CD14-positive monocyte (primary cell): ENCODE measurements at regions not wholly inside any gene's neighbourhood (a gene's known extent, or its start where the extent isn't known, plus 50 kb on each side); places are given as distances from the start of the nearest gene placed in this dataset.

Source experiments
- DNase-seq, 3 donors: peaks; one replicate each; pipeline ENCODE4 v3.0.0-alpha.2; 2011 to 2022
- H2AFZ ChIP-seq: 2 replicates; pipeline ENCODE4 v1.6.0; 2012; ENCODE audit warnings: mild to moderate bottlenecking, low read depth, low read length, inconsistent platforms; ENCODE audit not compliant: insufficient read depth, poor library complexity, severe bottlenecking
- H3K27ac ChIP-seq, 2 donors: 1 replicate in 1 of 2; 2 replicates in 1 of 2; pipeline ENCODE4 v1.5.1; 2012 to 2013; ENCODE audit warnings: low read length in 2 of 2, control low read depth in 1 of 2, inconsistent platforms in 1 of 2, low read depth in 1 of 2, mild to moderate bottlenecking in 1 of 2
- H3K27me3 ChIP-seq, 2 donors: one replicate each; pipeline versions ENCODE4 v1.6.0 to v1.6.1; 2011 to 2013; ENCODE audit warnings: low read length in 2 of 2; ENCODE audit not compliant: control insufficient read depth in 2 of 2, insufficient read depth in 2 of 2
- H3K36me3 ChIP-seq, 2 donors: replicated peaks in 1 of 2; 1 replicate in 1 of 2; 2 replicates in 1 of 2; pipeline versions ENCODE4 v1.5.1 to v1.6.1; 2012 to 2013; ENCODE audit warnings: low read length in 2 of 2, control low read depth in 1 of 2, inconsistent platforms in 1 of 2, mild to moderate bottlenecking in 1 of 2; ENCODE audit not compliant: insufficient read depth in 2 of 2, control insufficient read depth in 1 of 2
- H3K4me1 ChIP-seq, 2 donors: 1 replicate in 1 of 2; 2 replicates in 1 of 2; pipeline versions ENCODE4 v1.5.1 to v1.6.1; 2012 to 2013; ENCODE audit warnings: low read length in 2 of 2, control low read depth in 1 of 2, inconsistent platforms in 1 of 2, mild to moderate bottlenecking in 1 of 2, moderate library complexity in 1 of 2; ENCODE audit not compliant: insufficient read depth in 2 of 2, control insufficient read depth in 1 of 2
- H3K4me2 ChIP-seq: replicated peaks from 2 replicates; pipeline ENCODE3; 2012; ENCODE audit warnings: low read length, moderate library complexity, mild to moderate bottlenecking; ENCODE audit not compliant: poor library complexity, severe bottlenecking; ENCODE audit errors: extremely low read depth
- H3K4me3 ChIP-seq, 3 experiments: fragments of 200-600 bp in 1 of 3; sonication (generic) in 1 of 3; replicated peaks in 1 of 3; 1 replicate in 2 of 3; 2 replicates in 1 of 3; pipeline ENCODE4 v1.5.1; 2011 to 2013; ENCODE audit warnings: low read length in 3 of 3, mild to moderate bottlenecking in 3 of 3, control low read depth in 2 of 3, low read depth in 2 of 3, inconsistent platforms in 1 of 3, moderate library complexity in 1 of 3
- H3K79me2 ChIP-seq: 2 replicates; pipeline ENCODE4 v1.6.0; 2012; ENCODE audit warnings: mild to moderate bottlenecking, control low read depth, inconsistent platforms, low read length, moderate library complexity; ENCODE audit not compliant: insufficient read depth
- H3K9ac ChIP-seq: 2 replicates; pipeline ENCODE4 v1.6.0; 2017; ENCODE audit warnings: low read length, mild to moderate bottlenecking; ENCODE audit not compliant: insufficient read depth, poor library complexity, severe bottlenecking
- H3K9me3 ChIP-seq, 2 donors: replicated peaks in 1 of 2; 1 replicate in 1 of 2; 2 replicates in 1 of 2; pipeline versions ENCODE4 v1.5.1 to v1.6.1; 2012 to 2013; ENCODE audit warnings: low read length in 2 of 2, control low read depth in 1 of 2; ENCODE audit not compliant: control insufficient read depth in 1 of 2, insufficient read depth in 1 of 2
- H4K20me1 ChIP-seq: 2 replicates; pipeline ENCODE4 v1.6.0; 2012; ENCODE audit warnings: mild to moderate bottlenecking, low read length, control low read depth, moderate library complexity; ENCODE audit not compliant: insufficient read depth
- H3K27ac Mint-ChIP-seq, 7 donors: one replicate each; pipeline ENCODE4 v1.8.0; 2020; ENCODE audit warnings: mild to moderate bottlenecking in 7 of 7, mixed read lengths in 7 of 7, moderate library complexity in 6 of 7, inconsistent platforms in 2 of 7
- H3K27me3 Mint-ChIP-seq, 3 donors: one replicate each; pipeline ENCODE4 v1.8.0; 2021 to 2022; ENCODE audit warnings: low read depth in 3 of 3, mild to moderate bottlenecking in 3 of 3, mixed read lengths in 3 of 3, moderate library complexity in 3 of 3, inconsistent platforms in 1 of 3
- H3K36me3 Mint-ChIP-seq, 2 donors: one replicate each; pipeline ENCODE4 v1.8.0; 2020; ENCODE audit warnings: mixed read lengths in 2 of 2, inconsistent platforms in 1 of 2, mild to moderate bottlenecking in 1 of 2
- H3K4me1 Mint-ChIP-seq: one replicate; pipeline ENCODE4 v1.8.0; 2020; ENCODE audit warnings: mild to moderate bottlenecking, mixed read lengths
- H3K4me3 Mint-ChIP-seq, 2 donors: one replicate each; pipeline ENCODE4 v1.8.0; 2020; ENCODE audit warnings: mild to moderate bottlenecking in 2 of 2, mixed read lengths in 2 of 2, moderate library complexity in 1 of 2
- H3K9me3 Mint-ChIP-seq, 7 donors: one replicate each; pipeline ENCODE4 v1.8.0; 2020 to 2022; ENCODE audit warnings: mixed read lengths in 7 of 7, mild to moderate bottlenecking in 6 of 7, moderate library complexity in 6 of 7, inconsistent platforms in 2 of 7
- WGBS: methylation state at CpG from one replicate; pipeline ENCODE4 v1.1.5; 2013; ENCODE audit warnings: missing lambda C conversion rate; ENCODE audit not compliant: insufficient coverage; 5-methylcytosine and 5-hydroxymethylcytosine counted together
- intact Hi-C, 2 donors: fragments of 100-400 bp; cut with micrococcal nuclease; formaldehyde crosslinking; loops; one replicate each; pipeline versions ENCODE4 v1.15.0 to v1.15.1; 2023
- TF ChIP-seq, protein P1 (sequence below): fragments of 200-600 bp; IDR thresholded peaks from one replicate; pipeline ENCODE4 v1.8.0; 2022; ENCODE audit warnings: antibody characterized with exemption, mild to moderate bottlenecking

- H4K20me1 ChIP-seq: no peaks in the 10 kb centered on the region
- no peak overlapping the region for H3K4me2 ChIP-seq
- H3K4me3 ChIP-seq: no peak overlapping the region
- no peak for DNase-seq
- no peaks in the 10 kb centered on the region for H3K36me3 Mint-ChIP-seq
- H3K36me3 ChIP-seq: no peaks in the 10 kb centered on the region
- no peaks in the 10 kb centered on the region for H3K4me1 ChIP-seq
- H3K9ac ChIP-seq: no peak overlapping the region
- H3K27me3 Mint-ChIP-seq: no peaks in the 10 kb centered on the region
- H3K27ac Mint-ChIP-seq: no peak overlapping the region
- H3K9me3 ChIP-seq: no peaks in the 10 kb centered on the region
- peaks cover 0 to 2% (median 0%) of the 10 kb centered on the region in 7 donors for H3K9me3 Mint-ChIP-seq
- no peak overlapping the region for H3K4me3 Mint-ChIP-seq
- WGBS: 95% methylated on average over 2 of the region's 2 CpGs
- no peak overlapping the region for H2AFZ ChIP-seq
- no peak overlapping the region for H3K27ac ChIP-seq
- TF ChIP-seq, protein P1, sequence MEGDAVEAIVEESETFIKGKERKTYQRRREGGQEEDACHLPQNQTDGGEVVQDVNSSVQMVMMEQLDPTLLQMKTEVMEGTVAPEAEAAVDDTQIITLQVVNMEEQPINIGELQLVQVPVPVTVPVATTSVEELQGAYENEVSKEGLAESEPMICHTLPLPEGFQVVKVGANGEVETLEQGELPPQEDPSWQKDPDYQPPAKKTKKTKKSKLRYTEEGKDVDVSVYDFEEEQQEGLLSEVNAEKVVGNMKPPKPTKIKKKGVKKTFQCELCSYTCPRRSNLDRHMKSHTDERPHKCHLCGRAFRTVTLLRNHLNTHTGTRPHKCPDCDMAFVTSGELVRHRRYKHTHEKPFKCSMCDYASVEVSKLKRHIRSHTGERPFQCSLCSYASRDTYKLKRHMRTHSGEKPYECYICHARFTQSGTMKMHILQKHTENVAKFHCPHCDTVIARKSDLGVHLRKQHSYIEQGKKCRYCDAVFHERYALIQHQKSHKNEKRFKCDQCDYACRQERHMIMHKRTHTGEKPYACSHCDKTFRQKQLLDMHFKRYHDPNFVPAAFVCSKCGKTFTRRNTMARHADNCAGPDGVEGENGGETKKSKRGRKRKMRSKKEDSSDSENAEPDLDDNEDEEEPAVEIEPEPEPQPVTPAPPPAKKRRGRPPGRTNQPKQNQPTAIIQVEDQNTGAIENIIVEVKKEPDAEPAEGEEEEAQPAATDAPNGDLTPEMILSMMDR: no peak
- no peaks in the 10 kb centered on the region for H3K79me2 ChIP-seq
- intact Hi-C loops: no loop called here
- no peaks in the 10 kb centered on the region for H3K4me1 Mint-ChIP-seq
- H3K27me3 ChIP-seq: no peaks in the 10 kb centered on the region
Measured at GRCh38 chr2:199092419-199092818, 365.3 kb downstream of the SATB2 start.

DNA sequence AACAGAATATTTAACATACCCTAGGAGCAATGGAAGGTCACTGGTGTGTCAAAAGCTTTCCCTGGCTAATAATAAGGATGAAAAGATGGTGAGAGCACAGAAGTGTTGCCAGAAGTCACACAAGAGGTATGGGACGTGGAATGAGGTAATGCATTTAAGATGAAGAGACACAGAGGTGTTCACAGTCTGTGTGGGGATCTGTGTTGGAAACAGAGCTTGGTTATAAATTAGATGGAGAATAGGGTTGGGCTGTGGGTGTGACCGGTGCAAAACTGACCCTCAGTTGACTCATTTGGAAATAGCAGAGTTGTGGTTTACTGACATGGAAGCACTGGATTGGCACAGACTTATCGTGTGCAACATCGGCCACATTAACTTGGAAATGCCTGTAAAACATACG is 372.5 kb downstream of the SATB2 start:
- no peaks in the 10 kb centered on the region for H3K27me3 Mint-ChIP-seq
- no peaks in the 10 kb centered on the region for H3K4me1 ChIP-seq
- no peaks in the 10 kb centered on the region for H3K4me1 Mint-ChIP-seq
- H3K27me3 ChIP-seq: no peaks in the 10 kb centered on the region
- no peaks in the 10 kb centered on the region for H3K9me3 ChIP-seq
- no peak overlapping the region for H3K27ac ChIP-seq
- DNase-seq: no peak
- TF ChIP-seq, protein P1: no peak
- H3K27ac Mint-ChIP-seq: no peak overlapping the region
- no peak overlapping the region for H3K4me2 ChIP-seq
- no peaks in the 10 kb centered on the region for H4K20me1 ChIP-seq
- no peak overlapping the region for H3K4me3 Mint-ChIP-seq
- no peaks in the 10 kb centered on the region for H3K9me3 Mint-ChIP-seq
- no peaks in the 10 kb centered on the region for H3K36me3 ChIP-seq
- 86% methylated on average over 4 of the region's 5 CpGs for WGBS
- no peaks in the 10 kb centered on the region for H3K36me3 Mint-ChIP-seq
- H2AFZ ChIP-seq: no peak overlapping the region
- H3K79me2 ChIP-seq: no peaks in the 10 kb centered on the region
- H3K4me3 ChIP-seq: no peak overlapping the region
- no peak overlapping the region for H3K9ac ChIP-seq
- intact Hi-C loops: no loop called here
